GM23338 (cell line): ENCODE measurements at regions not wholly inside any gene's neighbourhood (a gene's known extent, or its start where the extent isn't known, plus 50 kb on each side); places are given as distances from the start of the nearest gene placed in this dataset.

Experiments used
- ATAC-seq: fragments of 200-7000 bp; cut with Tn5 transposase; 3 replicates; pipeline ENCODE4 v1.9.1; 2020
- DNase-seq: peaks from one replicate; pipeline ENCODE4 v3.0.0-alpha.2; 2015; ENCODE audit warnings: low spot score
- H2AFZ ChIP-seq: fragments of 200-600 bp; sonication (generic); 2 replicates; pipeline ENCODE4 v1.8.0; 2016; ENCODE audit warnings: antibody characterized with exemption, mild to moderate bottlenecking, moderate library complexity
- H3F3A ChIP-seq: fragments of 200-600 bp; sonication (generic); replicated peaks from 2 replicates; pipeline ENCODE4 v1.8.0; 2017; ENCODE audit warnings: antibody characterized with exemption, mixed run types, low read depth
- H3K27ac ChIP-seq: fragments of 200-600 bp; sonication (generic); 2 replicates; pipeline ENCODE4 v1.6.1; 2016; ENCODE audit warnings: low read depth
- H3K27me3 ChIP-seq: fragments of 200-600 bp; sonication (generic); 2 replicates; pipeline ENCODE4 v1.8.0; 2016; ENCODE audit warnings: mild to moderate bottlenecking, mixed run types, moderate library complexity; ENCODE audit not compliant: insufficient read depth
- H3K36me3 ChIP-seq: fragments of 200-600 bp; sonication (generic); 2 replicates; pipeline ENCODE4 v1.8.0; 2016; ENCODE audit warnings: mild to moderate bottlenecking; ENCODE audit not compliant: insufficient read depth
- H3K4me1 ChIP-seq: fragments of 200-600 bp; sonication (generic); 2 replicates; pipeline ENCODE4 v1.8.0; 2016; ENCODE audit warnings: mild to moderate bottlenecking, moderate library complexity; ENCODE audit not compliant: insufficient read depth
- H3K4me2 ChIP-seq: fragments of 200-600 bp; sonication (generic); 2 replicates; pipeline ENCODE4 v1.7.1; 2017; ENCODE audit warnings: mixed run types
- H3K4me3 ChIP-seq: fragments of 200-600 bp; sonication (generic); 2 replicates; pipeline ENCODE4 v1.6.1; 2016; ENCODE audit warnings: mixed run types
- H3K79me2 ChIP-seq: fragments of 200-600 bp; sonication (generic); replicated peaks from 2 replicates; pipeline ENCODE4 v1.8.0; 2017; ENCODE audit warnings: mild to moderate bottlenecking; ENCODE audit not compliant: insufficient read depth
- H3K9me2 ChIP-seq: fragments of 200-600 bp; sonication (generic); 2 replicates; pipeline ENCODE4 v1.8.0; 2017; ENCODE audit not compliant: insufficient read depth
- H4K20me1 ChIP-seq: fragments of 200-600 bp; sonication (generic); replicated peaks from 2 replicates; pipeline ENCODE4 v1.8.0; 2017; ENCODE audit warnings: mild to moderate bottlenecking; ENCODE audit not compliant: insufficient read depth
- H3K27ac Mint-ChIP-seq: 2 replicates; pipeline ENCODE4 v1.8.0; 2020; ENCODE audit warnings: inconsistent platforms, mild to moderate bottlenecking, moderate library complexity, mixed read lengths
- H3K27me3 Mint-ChIP-seq: 3 replicates; pipeline ENCODE4 v1.8.0; 2022; ENCODE audit warnings: low read depth, mild to moderate bottlenecking, moderate library complexity, mixed read lengths, inconsistent platforms; ENCODE audit not compliant: insufficient read depth, poor library complexity
- H3K36me3 Mint-ChIP-seq: 3 replicates; pipeline ENCODE4 v1.8.0; 2021; ENCODE audit warnings: low read depth, mild to moderate bottlenecking, inconsistent platforms, moderate library complexity, mixed read lengths
- H3K4me1 Mint-ChIP-seq: 3 replicates; pipeline ENCODE4 v1.8.0; 2020; ENCODE audit warnings: mild to moderate bottlenecking, inconsistent platforms, mixed read lengths
- H3K4me3 Mint-ChIP-seq: 3 replicates; pipeline ENCODE4 v1.8.0; 2021; ENCODE audit warnings: moderate library complexity, mild to moderate bottlenecking, inconsistent platforms, mixed read lengths
- H3K9me3 Mint-ChIP-seq: 3 replicates; pipeline ENCODE4 v1.8.0; 2020; ENCODE audit warnings: moderate library complexity, mild to moderate bottlenecking, inconsistent platforms, mixed read lengths
- CREB1 ChIP-seq: fragments of 250-450 bp; sonication (Bioruptor Pico); IDR thresholded peaks from 2 replicates; pipeline ENCODE4 v1.5.0; 2020; ENCODE audit warnings: low read depth, mild to moderate bottlenecking, moderate library complexity
- EZH2 ChIP-seq: fragments of 200-600 bp; sonication (generic); IDR thresholded peaks from one replicate; pipeline ENCODE4 v1.8.0; 2017; ENCODE audit warnings: antibody characterized with exemption, mild to moderate bottlenecking, low read depth; ENCODE audit not compliant: unreplicated experiment
- EZH2phosphoT487 ChIP-seq: fragments of 200-600 bp; sonication (generic); IDR thresholded peaks from one replicate; pipeline ENCODE4 v1.8.1; 2018; ENCODE audit warnings: antibody characterized with exemption; ENCODE audit not compliant: unreplicated experiment
- JUNB ChIP-seq: IDR thresholded peaks from one replicate; pipeline ENCODE4 v1.6.1; 2016; ENCODE audit warnings: antibody characterized with exemption; ENCODE audit not compliant: unreplicated experiment
- NANOG ChIP-seq: IDR thresholded peaks from 2 replicates; pipeline ENCODE4 v1.6.1; 2016; ENCODE audit warnings: antibody characterized with exemption, borderline replicate concordance
- POLR2AphosphoS5 ChIP-seq: IDR thresholded peaks from 2 replicates; pipeline ENCODE4 v1.6.1; 2016; ENCODE audit warnings: antibody characterized with exemption, low read depth
- ZNF114 ChIP-seq: fragments of 250-450 bp; sonication (Bioruptor Pico); IDR thresholded peaks from 2 replicates; pipeline ENCODE4 v1.5.0; 2020; ENCODE audit warnings: mild to moderate bottlenecking, moderate library complexity
- ZNF331 ChIP-seq: fragments of 250-450 bp; sonication (Bioruptor Pico); IDR thresholded peaks from 2 replicates; pipeline ENCODE4 v1.5.0; 2020; ENCODE audit warnings: low read depth, mild to moderate bottlenecking, moderate library complexity
- TF ChIP-seq, protein P1 (sequence below): fragments of 250-450 bp; sonication (Bioruptor Pico); IDR thresholded peaks from 2 replicates; pipeline ENCODE4 v1.5.0; 2020; ENCODE audit warnings: mild to moderate bottlenecking, moderate library complexity
- TF ChIP-seq, protein P2 (sequence below): IDR thresholded peaks from one replicate; pipeline ENCODE4 v1.6.1; 2018; ENCODE audit warnings: antibody characterized with exemption; ENCODE audit not compliant: unreplicated experiment
- TF ChIP-seq, protein P3 (sequence below), 2 experiments: fragments of 200-600 bp in 1 of 2; sonication (generic) in 1 of 2; conservative IDR thresholded peaks; 2 replicates each; pipeline versions ENCODE4 v1.5.1 to v1.6.1; 2016 to 2017; ENCODE audit warnings: antibody characterized with exemption in 2 of 2, low read depth in 2 of 2, mild to moderate bottlenecking in 2 of 2, moderate library complexity in 1 of 2
- TF ChIP-seq, protein P4 (sequence below): IDR thresholded peaks from 2 replicates; pipeline ENCODE4 v1.6.1; 2016; ENCODE audit warnings: antibody characterized with exemption

DNA sequence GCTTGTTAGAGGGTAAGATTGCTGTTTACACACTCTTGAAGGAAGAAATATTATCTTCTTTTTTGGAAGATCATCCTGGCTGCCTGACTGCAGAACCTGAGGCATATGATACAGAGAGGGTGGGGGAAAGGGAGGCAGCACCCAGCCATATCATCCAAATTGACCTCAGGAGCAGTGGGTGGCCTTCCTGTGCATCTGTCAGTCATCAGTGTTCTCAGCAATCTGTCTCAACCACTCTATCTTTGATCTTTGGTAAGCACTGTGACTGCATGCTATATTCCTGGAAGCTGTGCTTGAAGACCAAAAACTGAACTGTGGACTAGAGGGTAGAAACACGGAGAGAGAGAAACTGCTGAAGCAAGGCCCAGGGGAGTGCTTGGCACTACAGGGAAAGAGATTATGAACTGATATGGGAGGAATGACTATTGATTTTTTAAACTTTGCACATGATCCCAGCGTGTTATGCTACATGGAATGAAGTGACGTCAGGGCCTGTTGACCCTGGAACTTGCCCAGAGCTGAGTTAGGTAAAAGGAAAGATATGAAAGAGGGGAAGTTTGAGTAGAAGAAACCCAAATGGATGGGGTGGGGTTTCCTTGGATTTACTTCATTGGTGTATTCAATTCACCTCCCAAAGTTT is 171.5 kb downstream of the ASCL1 start:
- peaks cover 5% of the 10 kb centered on the region; the same call in 2 of the 3 replicates for H3K9me3 Mint-ChIP-seq
- Histone ChIP-seq H3K79me2 (no peaks in the 10 kb centered on the region), H3F3A (no peaks in the 10 kb centered on the region), H4K20me1 (no peaks in the 10 kb centered on the region), H3K27ac (no peak overlapping the region), H3K9me2 (peaks cover 6% of the 10 kb centered on the region; the same call in 1 of the 2 replicates), H3K4me2 (no peak overlapping the region), H3K4me3 (no peak overlapping the region), H3K4me1 (no peaks in the 10 kb centered on the region), H2AFZ (no peak overlapping the region), H3K27me3 (no peaks in the 10 kb centered on the region), H3K36me3 (no peaks in the 10 kb centered on the region; the same call in 1 of the 2 replicates)
- TF ChIP-seq, protein P1, sequence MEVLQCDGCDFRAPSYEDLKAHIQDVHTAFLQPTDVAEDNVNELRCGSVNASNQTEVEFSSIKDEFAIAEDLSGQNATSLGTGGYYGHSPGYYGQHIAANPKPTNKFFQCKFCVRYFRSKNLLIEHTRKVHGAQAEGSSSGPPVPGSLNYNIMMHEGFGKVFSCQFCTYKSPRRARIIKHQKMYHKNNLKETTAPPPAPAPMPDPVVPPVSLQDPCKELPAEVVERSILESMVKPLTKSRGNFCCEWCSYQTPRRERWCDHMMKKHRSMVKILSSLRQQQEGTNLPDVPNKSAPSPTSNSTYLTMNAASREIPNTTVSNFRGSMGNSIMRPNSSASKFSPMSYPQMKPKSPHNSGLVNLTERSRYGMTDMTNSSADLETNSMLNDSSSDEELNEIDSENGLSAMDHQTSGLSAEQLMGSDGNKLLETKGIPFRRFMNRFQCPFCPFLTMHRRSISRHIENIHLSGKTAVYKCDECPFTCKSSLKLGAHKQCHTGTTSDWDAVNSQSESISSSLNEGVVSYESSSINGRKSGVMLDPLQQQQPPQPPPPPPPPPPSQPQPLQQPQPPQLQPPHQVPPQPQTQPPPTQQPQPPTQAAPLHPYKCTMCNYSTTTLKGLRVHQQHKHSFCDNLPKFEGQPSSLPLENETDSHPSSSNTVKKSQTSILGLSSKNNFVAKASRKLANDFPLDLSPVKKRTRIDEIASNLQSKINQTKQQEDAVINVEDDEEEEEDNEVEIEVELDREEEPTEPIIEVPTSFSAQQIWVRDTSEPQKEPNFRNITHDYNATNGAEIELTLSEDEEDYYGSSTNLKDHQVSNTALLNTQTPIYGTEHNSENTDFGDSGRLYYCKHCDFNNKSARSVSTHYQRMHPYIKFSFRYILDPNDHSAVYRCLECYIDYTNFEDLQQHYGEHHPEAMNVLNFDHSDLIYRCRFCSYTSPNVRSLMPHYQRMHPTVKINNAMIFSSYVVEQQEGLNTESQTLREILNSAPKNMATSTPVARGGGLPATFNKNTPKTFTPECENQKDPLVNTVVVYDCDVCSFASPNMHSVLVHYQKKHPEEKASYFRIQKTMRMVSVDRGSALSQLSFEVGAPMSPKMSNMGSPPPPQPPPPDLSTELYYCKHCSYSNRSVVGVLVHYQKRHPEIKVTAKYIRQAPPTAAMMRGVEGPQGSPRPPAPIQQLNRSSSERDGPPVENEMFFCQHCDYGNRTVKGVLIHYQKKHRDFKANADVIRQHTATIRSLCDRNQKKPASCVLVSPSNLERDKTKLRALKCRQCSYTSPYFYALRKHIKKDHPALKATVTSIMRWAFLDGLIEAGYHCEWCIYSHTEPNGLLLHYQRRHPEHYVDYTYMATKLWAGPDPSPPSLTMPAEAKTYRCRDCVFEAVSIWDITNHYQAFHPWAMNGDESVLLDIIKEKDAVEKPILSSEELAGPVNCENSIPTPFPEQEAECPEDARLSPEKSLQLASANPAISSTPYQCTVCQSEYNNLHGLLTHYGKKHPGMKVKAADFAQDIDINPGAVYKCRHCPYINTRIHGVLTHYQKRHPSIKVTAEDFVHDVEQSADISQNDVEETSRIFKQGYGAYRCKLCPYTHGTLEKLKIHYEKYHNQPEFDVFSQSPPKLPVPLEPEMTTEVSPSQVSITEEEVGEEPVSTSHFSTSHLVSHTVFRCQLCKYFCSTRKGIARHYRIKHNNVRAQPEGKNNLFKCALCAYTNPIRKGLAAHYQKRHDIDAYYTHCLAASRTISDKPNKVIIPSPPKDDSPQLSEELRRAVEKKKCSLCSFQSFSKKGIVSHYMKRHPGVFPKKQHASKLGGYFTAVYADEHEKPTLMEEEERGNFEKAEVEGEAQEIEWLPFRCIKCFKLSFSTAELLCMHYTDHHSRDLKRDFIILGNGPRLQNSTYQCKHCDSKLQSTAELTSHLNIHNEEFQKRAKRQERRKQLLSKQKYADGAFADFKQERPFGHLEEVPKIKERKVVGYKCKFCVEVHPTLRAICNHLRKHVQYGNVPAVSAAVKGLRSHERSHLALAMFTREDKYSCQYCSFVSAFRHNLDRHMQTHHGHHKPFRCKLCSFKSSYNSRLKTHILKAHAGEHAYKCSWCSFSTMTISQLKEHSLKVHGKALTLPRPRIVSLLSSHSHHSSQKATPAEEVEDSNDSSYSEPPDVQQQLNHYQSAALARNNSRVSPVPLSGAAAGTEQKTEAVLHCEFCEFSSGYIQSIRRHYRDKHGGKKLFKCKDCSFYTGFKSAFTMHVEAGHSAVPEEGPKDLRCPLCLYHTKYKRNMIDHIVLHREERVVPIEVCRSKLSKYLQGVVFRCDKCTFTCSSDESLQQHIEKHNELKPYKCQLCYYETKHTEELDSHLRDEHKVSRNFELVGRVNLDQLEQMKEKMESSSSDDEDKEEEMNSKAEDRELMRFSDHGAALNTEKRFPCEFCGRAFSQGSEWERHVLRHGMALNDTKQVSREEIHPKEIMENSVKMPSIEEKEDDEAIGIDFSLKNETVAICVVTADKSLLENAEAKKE, result no peak
- no peak for TF ChIP-seq CREB1 (CRISPR knock-in tag)
- no peak for TF ChIP-seq POLR2AphosphoS5
- no peak for TF ChIP-seq JUNB
- TF ChIP-seq, protein P2, sequence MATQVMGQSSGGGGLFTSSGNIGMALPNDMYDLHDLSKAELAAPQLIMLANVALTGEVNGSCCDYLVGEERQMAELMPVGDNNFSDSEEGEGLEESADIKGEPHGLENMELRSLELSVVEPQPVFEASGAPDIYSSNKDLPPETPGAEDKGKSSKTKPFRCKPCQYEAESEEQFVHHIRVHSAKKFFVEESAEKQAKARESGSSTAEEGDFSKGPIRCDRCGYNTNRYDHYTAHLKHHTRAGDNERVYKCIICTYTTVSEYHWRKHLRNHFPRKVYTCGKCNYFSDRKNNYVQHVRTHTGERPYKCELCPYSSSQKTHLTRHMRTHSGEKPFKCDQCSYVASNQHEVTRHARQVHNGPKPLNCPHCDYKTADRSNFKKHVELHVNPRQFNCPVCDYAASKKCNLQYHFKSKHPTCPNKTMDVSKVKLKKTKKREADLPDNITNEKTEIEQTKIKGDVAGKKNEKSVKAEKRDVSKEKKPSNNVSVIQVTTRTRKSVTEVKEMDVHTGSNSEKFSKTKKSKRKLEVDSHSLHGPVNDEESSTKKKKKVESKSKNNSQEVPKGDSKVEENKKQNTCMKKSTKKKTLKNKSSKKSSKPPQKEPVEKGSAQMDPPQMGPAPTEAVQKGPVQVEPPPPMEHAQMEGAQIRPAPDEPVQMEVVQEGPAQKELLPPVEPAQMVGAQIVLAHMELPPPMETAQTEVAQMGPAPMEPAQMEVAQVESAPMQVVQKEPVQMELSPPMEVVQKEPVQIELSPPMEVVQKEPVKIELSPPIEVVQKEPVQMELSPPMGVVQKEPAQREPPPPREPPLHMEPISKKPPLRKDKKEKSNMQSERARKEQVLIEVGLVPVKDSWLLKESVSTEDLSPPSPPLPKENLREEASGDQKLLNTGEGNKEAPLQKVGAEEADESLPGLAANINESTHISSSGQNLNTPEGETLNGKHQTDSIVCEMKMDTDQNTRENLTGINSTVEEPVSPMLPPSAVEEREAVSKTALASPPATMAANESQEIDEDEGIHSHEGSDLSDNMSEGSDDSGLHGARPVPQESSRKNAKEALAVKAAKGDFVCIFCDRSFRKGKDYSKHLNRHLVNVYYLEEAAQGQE, result no peak
- no peak for TF ChIP-seq ZNF331 (CRISPR knock-in tag)
- no peak for TF ChIP-seq EZH2phosphoT487
- TF ChIP-seq ZNF114 (CRISPR knock-in tag), result no peak
- TF ChIP-seq, protein P3, sequence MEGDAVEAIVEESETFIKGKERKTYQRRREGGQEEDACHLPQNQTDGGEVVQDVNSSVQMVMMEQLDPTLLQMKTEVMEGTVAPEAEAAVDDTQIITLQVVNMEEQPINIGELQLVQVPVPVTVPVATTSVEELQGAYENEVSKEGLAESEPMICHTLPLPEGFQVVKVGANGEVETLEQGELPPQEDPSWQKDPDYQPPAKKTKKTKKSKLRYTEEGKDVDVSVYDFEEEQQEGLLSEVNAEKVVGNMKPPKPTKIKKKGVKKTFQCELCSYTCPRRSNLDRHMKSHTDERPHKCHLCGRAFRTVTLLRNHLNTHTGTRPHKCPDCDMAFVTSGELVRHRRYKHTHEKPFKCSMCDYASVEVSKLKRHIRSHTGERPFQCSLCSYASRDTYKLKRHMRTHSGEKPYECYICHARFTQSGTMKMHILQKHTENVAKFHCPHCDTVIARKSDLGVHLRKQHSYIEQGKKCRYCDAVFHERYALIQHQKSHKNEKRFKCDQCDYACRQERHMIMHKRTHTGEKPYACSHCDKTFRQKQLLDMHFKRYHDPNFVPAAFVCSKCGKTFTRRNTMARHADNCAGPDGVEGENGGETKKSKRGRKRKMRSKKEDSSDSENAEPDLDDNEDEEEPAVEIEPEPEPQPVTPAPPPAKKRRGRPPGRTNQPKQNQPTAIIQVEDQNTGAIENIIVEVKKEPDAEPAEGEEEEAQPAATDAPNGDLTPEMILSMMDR (conservative IDR thresholded peaks at IDR 0.05; ENCODE audit: low read depth in 2 of 2), result no peak
- no peak for TF ChIP-seq EZH2
- TF ChIP-seq, protein P4, sequence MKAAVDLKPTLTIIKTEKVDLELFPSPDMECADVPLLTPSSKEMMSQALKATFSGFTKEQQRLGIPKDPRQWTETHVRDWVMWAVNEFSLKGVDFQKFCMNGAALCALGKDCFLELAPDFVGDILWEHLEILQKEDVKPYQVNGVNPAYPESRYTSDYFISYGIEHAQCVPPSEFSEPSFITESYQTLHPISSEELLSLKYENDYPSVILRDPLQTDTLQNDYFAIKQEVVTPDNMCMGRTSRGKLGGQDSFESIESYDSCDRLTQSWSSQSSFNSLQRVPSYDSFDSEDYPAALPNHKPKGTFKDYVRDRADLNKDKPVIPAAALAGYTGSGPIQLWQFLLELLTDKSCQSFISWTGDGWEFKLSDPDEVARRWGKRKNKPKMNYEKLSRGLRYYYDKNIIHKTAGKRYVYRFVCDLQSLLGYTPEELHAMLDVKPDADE, result no peak
- no peak for TF ChIP-seq NANOG
- no peaks in the 10 kb centered on the region for H3K36me3 Mint-ChIP-seq
- DNase-seq, result no peak
- H3K27ac Mint-ChIP-seq, result no peak overlapping the region
- H3K4me3 Mint-ChIP-seq, result no peak overlapping the region
- no peaks in the 10 kb centered on the region for H3K27me3 Mint-ChIP-seq
- no peaks in the 10 kb centered on the region for H3K4me1 Mint-ChIP-seq
- no peak for ATAC-seq
